H1 (cell line): ENCODE measurements at regions not wholly inside any gene's neighbourhood (a gene's known extent, or its start where the extent isn't known, plus 50 kb on each side); places are given as distances from the start of the nearest gene placed in this dataset.

Source experiments
- KDM4A ChIP-seq: IDR thresholded peaks from one replicate; pipeline ENCODE4 v1.7.1; 2012; ENCODE audit warnings: low read depth, mild to moderate bottlenecking, moderate library complexity, low read length, inconsistent platforms; ENCODE audit not compliant: severe bottlenecking
- RBBP5 ChIP-seq: IDR thresholded peaks from 2 replicates; pipeline ENCODE4 v1.7.1; 2012; ENCODE audit warnings: low read depth, mild to moderate bottlenecking, inconsistent platforms, low read length, moderate library complexity, borderline replicate concordance

- TF ChIP-seq RBBP5 (no peak), KDM4A (no peak)
- TF ChIP-seq, all 59 proteins: peak for 0
Measured at GRCh38 chr14:62592877-62593276, 452.4 kb downstream of the KCNH5 start (continued).
